PC-9 (cell line): ENCODE measurements at regions not wholly inside any gene's neighbourhood (a gene's known extent, or its start where the extent isn't known, plus 50 kb on each side); places are given as distances from the start of the nearest gene placed in this dataset.

Experiments
- BruUV-seq: library from RNA; stranded (reverse); fragments of 400-500 nt; replicated peaks from 2 replicates; lab custom pipeline; 2021; lab: Mats Ljungman, UMichigan
- CTCF ChIA-PET: fragments of 300-600 bp; sonication (Branson Sonifier 250); formaldehyde crosslinking; loops from one replicate; lab custom pipeline; 2022; ENCODE audit warnings: antibody characterized with exemption; lab: Charles Lee
- POLR2A ChIA-PET: fragments of 300-600 bp; sonication (Branson Sonifier 250); formaldehyde crosslinking; loops from one replicate; lab custom pipeline; 2022; ENCODE audit warnings: antibody characterized with exemption; ENCODE audit not compliant: unreplicated experiment; lab: Charles Lee
- DNase-seq, 2 experiments: peaks; one replicate each; pipeline versions ENCODE4 v3.0.0 to v3.0.0-alpha.2; 2015 to 2022; ENCODE audit warnings: mixed read lengths in 1 of 2
- H2AFZ ChIP-seq: fragments of 200-600 bp; sonication (generic); 2 replicates; pipeline ENCODE4 v1.8.1; 2017; ENCODE audit warnings: antibody characterized with exemption
- H3F3A ChIP-seq: fragments of 200-600 bp; sonication (generic); 2 replicates; pipeline ENCODE4 v1.8.1; 2017; ENCODE audit warnings: antibody characterized with exemption, mild to moderate bottlenecking, low read depth; ENCODE audit not compliant: insufficient read depth
- H3K27ac ChIP-seq: fragments of 200-600 bp; sonication (generic); 2 replicates; pipeline ENCODE4 v1.6.1; 2016; ENCODE audit warnings: mixed run types
- H3K27me3 ChIP-seq: fragments of 200-600 bp; sonication (generic); 2 replicates; pipeline ENCODE4 v1.6.1; 2016; ENCODE audit warnings: low read depth, mixed run types; ENCODE audit not compliant: insufficient read depth
- H3K36me3 ChIP-seq: fragments of 200-600 bp; sonication (generic); 2 replicates; pipeline ENCODE4 v1.6.1; 2016; ENCODE audit warnings: low read depth, mixed run types
- H3K4me1 ChIP-seq: fragments of 200-600 bp; sonication (generic); replicated peaks from 2 replicates; pipeline ENCODE4 v1.6.1; 2016; ENCODE audit warnings: mixed run types; ENCODE audit not compliant: insufficient read depth
- H3K4me2 ChIP-seq: fragments of 200-600 bp; sonication (generic); 2 replicates; pipeline ENCODE4 v1.6.1; 2017; ENCODE audit warnings: mixed run types
- H3K4me3 ChIP-seq: fragments of 200-600 bp; sonication (generic); 2 replicates; pipeline ENCODE4 v1.6.1; 2016; ENCODE audit warnings: mixed run types
- H3K79me2 ChIP-seq: fragments of 200-600 bp; sonication (generic); 2 replicates; pipeline ENCODE4 v1.6.1; 2017; ENCODE audit warnings: low read depth, mixed run types
- H3K9me2 ChIP-seq: fragments of 200-600 bp; sonication (generic); 2 replicates; pipeline ENCODE4 v1.8.1; 2017; ENCODE audit warnings: mild to moderate bottlenecking; ENCODE audit not compliant: insufficient read depth
- H3K9me3 ChIP-seq: fragments of 200-600 bp; sonication (generic); 2 replicates; pipeline ENCODE4 v1.8.1; 2016; ENCODE audit warnings: low read depth; ENCODE audit not compliant: insufficient read depth
- H4K20me1 ChIP-seq: fragments of 200-600 bp; sonication (generic); 2 replicates; pipeline ENCODE4 v1.8.1; 2017; ENCODE audit not compliant: insufficient read depth
- CTCF ChIP-seq: fragments of 200-600 bp; sonication (generic); conservative IDR thresholded peaks from 2 replicates; pipeline ENCODE4 v1.6.1; 2017; ENCODE audit warnings: mixed run types, antibody characterized with exemption, mild to moderate bottlenecking, moderate library complexity
- EZH2 ChIP-seq: fragments of 200-600 bp; sonication (generic); IDR thresholded peaks from 2 replicates; pipeline ENCODE4 v1.8.0; 2017; ENCODE audit warnings: antibody characterized with exemption, low read depth
- intact Hi-C: fragments of 100-400 bp; cut with micrococcal nuclease; formaldehyde crosslinking; loops from one replicate; pipeline ENCODE4 v1.10.0; 2022; ENCODE audit not compliant: unreplicated experiment

DNA sequence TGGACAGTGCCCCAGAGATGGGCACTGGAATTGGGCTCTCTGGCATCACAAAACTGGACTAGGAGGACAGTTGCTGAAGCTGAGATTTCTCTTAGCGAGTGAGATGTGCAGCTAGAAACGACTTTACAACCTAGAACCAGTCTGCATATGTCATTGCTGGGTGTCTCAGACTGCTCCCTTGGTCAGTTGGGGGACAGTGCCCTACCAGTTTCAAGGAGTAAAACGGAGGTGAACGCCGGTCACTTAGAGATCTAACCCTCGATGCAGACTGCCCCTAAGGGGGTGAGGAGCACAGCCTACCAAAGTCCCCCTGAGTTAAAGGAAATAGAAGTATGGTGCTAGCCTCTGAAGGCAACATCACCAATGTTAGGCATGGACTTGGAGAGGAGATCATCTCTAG, 704.4 kb upstream of the CDH9 start:
- no peaks in the 10 kb centered on the region for H3K27me3 ChIP-seq
- no peaks in the 10 kb centered on the region for H3F3A ChIP-seq
- no peaks in the 10 kb centered on the region for H3K79me2 ChIP-seq
- no peak overlapping the region for H3K4me2 ChIP-seq
- H2AFZ ChIP-seq, result no peak overlapping the region
- no peak overlapping the region for H3K4me3 ChIP-seq
- ChIA-PET POLR2A (no interaction called here), CTCF (interaction anchor here (0.6 kb wide), 1 partner anchor 796 kb away, joined by 7 read pairs; no protein-coding TSS in a partner anchor)
- H4K20me1 ChIP-seq, result no peaks in the 10 kb centered on the region
- H3K9me3 ChIP-seq, result no peaks in the 10 kb centered on the region
- H3K36me3 ChIP-seq, result no peaks in the 10 kb centered on the region
- H3K4me1 ChIP-seq, result no peaks in the 10 kb centered on the region
- no peak overlapping the region for H3K27ac ChIP-seq
- intact Hi-C loops, result no loop called here
- no peaks in the 10 kb centered on the region for H3K9me2 ChIP-seq
- TF ChIP-seq CTCF (no peak), EZH2 (no peak)
- no peak for DNase-seq
- BruUV-seq, result no TSS peak

GRCh38 chr5:27734838-27735237, 696.5 kb upstream of the CDH9 start:
- Histone ChIP-seq H3K4me1 (no peaks in the 10 kb centered on the region), H3K4me2 (no peak overlapping the region), H3K9me2 (no peaks in the 10 kb centered on the region), H3K79me2 (no peaks in the 10 kb centered on the region), H2AFZ (no peak overlapping the region), H3K36me3 (no peaks in the 10 kb centered on the region), H4K20me1 (no peaks in the 10 kb centered on the region), H3K27me3 (no peaks in the 10 kb centered on the region), H3K9me3 (no peaks in the 10 kb centered on the region), H3K4me3 (no peak overlapping the region), H3F3A (no peaks in the 10 kb centered on the region), H3K27ac (no peak overlapping the region)
- TF ChIP-seq CTCF (no peak), EZH2 (no peak)
- ChIA-PET CTCF (no interaction called here), POLR2A (no interaction called here)
- DNase-seq, result no peak
- intact Hi-C loops, result no loop called here
- no TSS peak for BruUV-seq

GRCh38 chr5:27733237-27733636, 694.9 kb upstream of the CDH9 start:
- no TSS peak for BruUV-seq
- Histone ChIP-seq H3K27ac (no peak overlapping the region), H3K36me3 (no peaks in the 10 kb centered on the region), H2AFZ (no peak overlapping the region), H4K20me1 (no peaks in the 10 kb centered on the region), H3K27me3 (no peaks in the 10 kb centered on the region), H3K4me1 (no peaks in the 10 kb centered on the region), H3K9me2 (no peaks in the 10 kb centered on the region), H3F3A (no peaks in the 10 kb centered on the region), H3K4me3 (no peak overlapping the region), H3K4me2 (no peak overlapping the region), H3K79me2 (no peaks in the 10 kb centered on the region), H3K9me3 (no peaks in the 10 kb centered on the region)
- intact Hi-C loops, result no loop called here
- POLR2A ChIA-PET, result no interaction called here
- DNase-seq, result no peak
- CTCF ChIA-PET, result no interaction called here
- no peak for TF ChIP-seq EZH2
- no peak for TF ChIP-seq CTCF
